Subcutaneous abdominal adipose tissue (tissue), 5 donors: ENCODE measurements at regions not wholly inside any gene's neighbourhood (a gene's known extent, or its start where the extent isn't known, plus 50 kb on each side); places are given as distances from the start of the nearest gene placed in this dataset.

Experiments used
- H3K27ac ChIP-seq: one replicate; pipeline ENCODE4 v1.7.0; 2013; ENCODE audit warnings: low read depth, mild to moderate bottlenecking, inconsistent platforms, low read length, moderate library complexity
- H3K27me3 ChIP-seq, 5 donors: one replicate each; pipeline ENCODE4 v1.7.0; 2013; ENCODE audit warnings: low read length in 5 of 5, inconsistent platforms in 1 of 5; ENCODE audit not compliant: control insufficient read depth in 5 of 5, insufficient read depth in 4 of 5
- H3K36me3 ChIP-seq, 5 donors: one replicate each; pipeline ENCODE4 v1.7.0; 2013; ENCODE audit warnings: low read length in 5 of 5; ENCODE audit not compliant: control insufficient read depth in 5 of 5, insufficient read depth in 5 of 5
- H3K4me1 ChIP-seq, 5 donors: one replicate each; pipeline ENCODE4 v1.7.0; 2013; ENCODE audit warnings: low read length in 5 of 5, mild to moderate bottlenecking in 3 of 5, moderate library complexity in 1 of 5; ENCODE audit not compliant: control insufficient read depth in 5 of 5, insufficient read depth in 5 of 5
- H3K4me3 ChIP-seq, 5 donors: one replicate each; pipeline ENCODE4 v1.7.0; 2013; ENCODE audit warnings: low read length in 5 of 5, low read depth in 1 of 5
- H3K9ac ChIP-seq, 5 donors: one replicate each; pipeline ENCODE4 v1.7.0; 2013; ENCODE audit warnings: low read length in 5 of 5, mild to moderate bottlenecking in 4 of 5, moderate library complexity in 3 of 5
- H3K9me3 ChIP-seq, 5 donors: one replicate each; pipeline ENCODE4 v1.7.0; 2013; ENCODE audit warnings: low read length in 5 of 5; ENCODE audit not compliant: control insufficient read depth in 5 of 5
- donor health status: healthy.
- donor health status: healthy.
- donor health status: healthy.
- donor health status: healthy.
- donor health status: healthy.

- no peaks in the 10 kb centered on the region for H3K4me1 ChIP-seq
- H3K4me3 ChIP-seq, result no peak overlapping the region
- no peaks in the 10 kb centered on the region for H3K27me3 ChIP-seq
- H3K27ac ChIP-seq, result no peak overlapping the region
- no peak overlapping the region for H3K9ac ChIP-seq
- H3K36me3 ChIP-seq, result no peaks in the 10 kb centered on the region
- no peaks in the 10 kb centered on the region for H3K9me3 ChIP-seq
Measured at GRCh38 chr1:73756817-73757216, 441.2 kb downstream of the LRRIQ3 start.

GRCh38 chr1:73755649-73756048 is 442.3 kb downstream of the LRRIQ3 start:
- Histone ChIP-seq H3K4me1 (no peaks in the 10 kb centered on the region), H3K27me3 (no peaks in the 10 kb centered on the region), H3K27ac (no peak overlapping the region), H3K4me3 (no peak overlapping the region), H3K9me3 (no peaks in the 10 kb centered on the region), H3K9ac (no peak overlapping the region), H3K36me3 (no peaks in the 10 kb centered on the region)

GRCh38 chr1:73749996-73750395 is 448.0 kb downstream of the LRRIQ3 start:
- Histone ChIP-seq H3K9me3 (peaks cover 3 to 14% (median 8%) of the 10 kb centered on the region in 5 donors), H3K27ac (no peak overlapping the region), H3K4me1 (no peaks in the 10 kb centered on the region), H3K4me3 (no peak overlapping the region), H3K36me3 (no peaks in the 10 kb centered on the region), H3K27me3 (no peaks in the 10 kb centered on the region), H3K9ac (no peak overlapping the region)

GRCh38 chr1:73744985-73745384 is 453.0 kb downstream of the LRRIQ3 start:
- no peaks in the 10 kb centered on the region for H3K27me3 ChIP-seq
- peaks cover 3 to 38% (median 18%) of the 10 kb centered on the region in 5 donors for H3K9me3 ChIP-seq
- no peak overlapping the region for H3K4me3 ChIP-seq
- no peaks in the 10 kb centered on the region for H3K36me3 ChIP-seq
- no peak overlapping the region for H3K9ac ChIP-seq
- H3K27ac ChIP-seq, result no peak overlapping the region
- H3K4me1 ChIP-seq, result no peaks in the 10 kb centered on the region

- H3K9ac ChIP-seq, result no peak overlapping the region
- H3K4me1 ChIP-seq, result no peaks in the 10 kb centered on the region
- H3K4me3 ChIP-seq, result no peak overlapping the region
- no peaks in the 10 kb centered on the region for H3K36me3 ChIP-seq
- H3K27ac ChIP-seq, result no peak overlapping the region
- H3K9me3 ChIP-seq, result peaks cover 0 to 4% (median 0%) of the 10 kb centered on the region in 5 donors
- no peaks in the 10 kb centered on the region for H3K27me3 ChIP-seq
Measured at GRCh38 chr1:73736125-73736524, 461.9 kb downstream of the LRRIQ3 start.

GRCh38 chr1:73727036-73727435 is 470.9 kb downstream of the LRRIQ3 start:
- H3K4me3 ChIP-seq, result no peak overlapping the region
- H3K9ac ChIP-seq, result no peak overlapping the region
- peaks cover 0 to 2% (median 0%) of the 10 kb centered on the region in 5 donors for H3K9me3 ChIP-seq
- no peaks in the 10 kb centered on the region for H3K27me3 ChIP-seq
- no peaks in the 10 kb centered on the region for H3K4me1 ChIP-seq
- no peaks in the 10 kb centered on the region for H3K36me3 ChIP-seq
- H3K27ac ChIP-seq, result no peak overlapping the region

- Histone ChIP-seq H3K27ac (no peak overlapping the region), H3K27me3 (no peaks in the 10 kb centered on the region), H3K9ac (no peak overlapping the region), H3K4me3 (no peak overlapping the region), H3K4me1 (no peaks in the 10 kb centered on the region), H3K36me3 (no peaks in the 10 kb centered on the region), H3K9me3 (peaks cover 0 to 2% (median 0%) of the 10 kb centered on the region in 5 donors)
Measured at GRCh38 chr1:73722055-73722454, 475.9 kb downstream of the LRRIQ3 start.

- Histone ChIP-seq H3K36me3 (no peaks in the 10 kb centered on the region), H3K4me3 (no peak overlapping the region), H3K4me1 (no peaks in the 10 kb centered on the region), H3K9ac (no peak overlapping the region), H3K27me3 (no peaks in the 10 kb centered on the region), H3K9me3 (peaks cover 0 to 2% (median 0%) of the 10 kb centered on the region in 5 donors), H3K27ac (no peak overlapping the region)
Measured at GRCh38 chr1:73717976-73718375, 480.0 kb downstream of the LRRIQ3 start.

- Histone ChIP-seq H3K4me3 (no peak overlapping the region), H3K27ac (no peak overlapping the region), H3K36me3 (no peaks in the 10 kb centered on the region), H3K4me1 (no peaks in the 10 kb centered on the region), H3K9ac (no peak overlapping the region), H3K27me3 (no peaks in the 10 kb centered on the region), H3K9me3 (no peaks in the 10 kb centered on the region)
Measured at GRCh38 chr1:73711089-73711488, 486.9 kb downstream of the LRRIQ3 start.

GRCh38 chr1:73701826-73702225 is 496.1 kb downstream of the LRRIQ3 start:
- Histone ChIP-seq H3K36me3 (no peaks in the 10 kb centered on the region), H3K27ac (no peak overlapping the region), H3K4me3 (no peak overlapping the region), H3K27me3 (no peaks in the 10 kb centered on the region), H3K9me3 (no peaks in the 10 kb centered on the region), H3K9ac (no peak overlapping the region), H3K4me1 (no peaks in the 10 kb centered on the region)

GRCh38 chr1:73676186-73676585 is 521.8 kb downstream of the LRRIQ3 start:
- Histone ChIP-seq H3K9ac (no peak overlapping the region), H3K27me3 (no peaks in the 10 kb centered on the region)

More at GRCh38 chr1:73676186-73676585, 521.8 kb downstream of the LRRIQ3 start:
- Histone ChIP-seq H3K36me3 (no peaks in the 10 kb centered on the region), H3K27ac (no peak overlapping the region), H3K4me3 (no peak overlapping the region), H3K9me3 (no peaks in the 10 kb centered on the region), H3K4me1 (no peaks in the 10 kb centered on the region)
